NT2/D1 (cell line): ENCODE measurements at regions not wholly inside any gene's neighbourhood (a gene's known extent, or its start where the extent isn't known, plus 50 kb on each side); places are given as distances from the start of the nearest gene placed in this dataset.

ENCODE experiments used
- SUZ12 ChIP-seq: IDR thresholded peaks from 2 replicates; pipeline ENCODE4 v1.6.1; 2011; ENCODE audit not compliant: insufficient read length, insufficient read depth; ENCODE audit errors: extremely low read depth
- YY1 ChIP-seq: IDR thresholded peaks from 2 replicates; pipeline ENCODE4 v1.6.1; 2011; ENCODE audit not compliant: insufficient read length, insufficient read depth
- ZNF274 ChIP-seq: IDR thresholded peaks from 2 replicates; pipeline ENCODE4 v1.6.1; 2011; ENCODE audit warnings: mild to moderate bottlenecking, low read depth, low read length

DNA sequence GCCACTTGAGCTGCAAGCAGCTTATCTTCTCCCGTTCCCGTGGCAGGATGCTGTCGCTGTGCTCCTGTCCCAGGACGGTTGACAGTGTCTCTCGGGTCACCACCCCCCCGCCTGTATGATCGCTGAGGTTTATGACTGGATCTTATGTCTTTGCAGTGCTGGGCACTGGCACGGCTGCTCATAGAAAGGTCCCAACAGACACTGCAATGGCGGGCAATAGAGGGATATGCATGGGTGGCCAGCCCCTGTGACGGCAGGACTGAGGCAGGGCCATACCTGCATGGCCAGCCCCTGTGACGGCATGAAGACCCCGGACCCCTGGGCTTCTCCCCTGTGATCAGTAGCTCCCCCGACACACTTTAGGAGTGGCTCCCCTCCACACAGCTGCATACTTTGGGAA lies 307.2 kb downstream of the TEX29 start:
- no peak for TF ChIP-seq YY1
- no peak for TF ChIP-seq ZNF274
- TF ChIP-seq SUZ12: no peak
